Muscle layer of colon (tissue), 2 donors: ENCODE measurements at regions not wholly inside any gene's neighbourhood (a gene's known extent, or its start where the extent isn't known, plus 50 kb on each side); places are given as distances from the start of the nearest gene placed in this dataset.
A peak's percentile ranks its signal among the peaks of the same experiment; 100 is the strongest.

ENCODE experiments used
- H3K27ac ChIP-seq: one replicate; pipeline ENCODE4 v1.7.0; 2013; ENCODE audit warnings: low read depth, mild to moderate bottlenecking, low read length, moderate library complexity
- H3K27me3 ChIP-seq, 2 donors: one replicate each; pipeline ENCODE4 v1.7.0; 2013; ENCODE audit warnings: low read length in 2 of 2, mild to moderate bottlenecking in 2 of 2; ENCODE audit not compliant: insufficient read depth in 2 of 2, control insufficient read depth in 1 of 2
- H3K36me3 ChIP-seq: one replicate; pipeline ENCODE4 v1.7.0; 2013; ENCODE audit warnings: mild to moderate bottlenecking, low read length; ENCODE audit not compliant: insufficient read depth
- H3K4me1 ChIP-seq: one replicate; pipeline ENCODE4 v1.7.0; 2013; ENCODE audit warnings: mild to moderate bottlenecking, low read length; ENCODE audit not compliant: insufficient read depth
- H3K4me3 ChIP-seq, 2 donors: one replicate each; pipeline ENCODE4 v1.7.0; 2013; ENCODE audit warnings: low read length in 2 of 2, low read depth in 1 of 2, mild to moderate bottlenecking in 1 of 2, moderate library complexity in 1 of 2
- H3K9ac ChIP-seq: one replicate; pipeline ENCODE4 v1.7.0; 2013; ENCODE audit warnings: low read length
- H3K9me3 ChIP-seq: one replicate; pipeline ENCODE4 v1.7.0; 2013; ENCODE audit warnings: mild to moderate bottlenecking, low read length
- donor health status: abdominal sarcoma.
- donor health status: Adenocarcinoma of cecum.

- Histone ChIP-seq H3K27me3 (no peaks in the 10 kb centered on the region), H3K27ac (no peak overlapping the region), H3K4me1 (peaks cover 6% of the 10 kb centered on the region), H3K9ac (no peak overlapping the region), H3K4me3 (no peak overlapping the region), H3K36me3 (no peaks in the 10 kb centered on the region), H3K9me3 (no peaks in the 10 kb centered on the region)
Observed at GRCh38 chr15:96888764-96889163, 558.3 kb downstream of the NR2F2 start.

GRCh38 chr15:96889734-96890480 is 559.4 kb downstream of the NR2F2 start:
- Histone ChIP-seq H3K4me3 (peak overlapping the region; percentile 47 to 67), H3K27ac (no peak overlapping the region), H3K27me3 (no peaks in the 10 kb centered on the region), H3K4me1 (peaks cover 6% of the 10 kb centered on the region), H3K36me3 (no peaks in the 10 kb centered on the region), H3K9me3 (no peaks in the 10 kb centered on the region), H3K9ac (peak overlapping the region; percentile 21)

GRCh38 chr15:96891046-96891445 is 560.5 kb downstream of the NR2F2 start:
- Histone ChIP-seq H3K4me1 (peaks cover 6% of the 10 kb centered on the region), H3K9me3 (no peaks in the 10 kb centered on the region), H3K27me3 (no peaks in the 10 kb centered on the region), H3K9ac (no peak overlapping the region), H3K27ac (no peak overlapping the region), H3K36me3 (no peaks in the 10 kb centered on the region), H3K4me3 (peak overlapping the region in 1 of 2 donors; percentile 6)

GRCh38 chr15:96893159-96893906 is 562.8 kb downstream of the NR2F2 start:
- Histone ChIP-seq H3K36me3 (no peaks in the 10 kb centered on the region), H3K9me3 (no peaks in the 10 kb centered on the region), H3K9ac (no peak overlapping the region), H3K4me3 (no peak overlapping the region), H3K27ac (no peak overlapping the region), H3K27me3 (no peaks in the 10 kb centered on the region), H3K4me1 (peaks cover 6% of the 10 kb centered on the region)

GRCh38 chr15:96894659-96895058 is 564.2 kb downstream of the NR2F2 start:
- Histone ChIP-seq H3K9ac (no peak overlapping the region), H3K9me3 (no peaks in the 10 kb centered on the region), H3K4me1 (peaks cover 6% of the 10 kb centered on the region), H3K27me3 (no peaks in the 10 kb centered on the region), H3K4me3 (no peak overlapping the region), H3K36me3 (no peaks in the 10 kb centered on the region), H3K27ac (no peak overlapping the region)

GRCh38 chr15:96896766-96897165 is 566.3 kb downstream of the NR2F2 start:
- H3K4me1 ChIP-seq, result no peaks in the 10 kb centered on the region
- H3K9ac ChIP-seq, result no peak overlapping the region
- no peaks in the 10 kb centered on the region for H3K36me3 ChIP-seq
- H3K9me3 ChIP-seq, result no peaks in the 10 kb centered on the region
- H3K4me3 ChIP-seq, result no peak overlapping the region
- no peak overlapping the region for H3K27ac ChIP-seq
- H3K27me3 ChIP-seq, result no peaks in the 10 kb centered on the region

- H3K27ac ChIP-seq, result no peak overlapping the region
Observed at GRCh38 chr15:96914081-96914480, 583.6 kb downstream of the NR2F2 start.

GRCh38 chr15:96916750-96917149 is 586.2 kb downstream of the NR2F2 start:
- Histone ChIP-seq H3K9ac (no peak overlapping the region), H3K36me3 (no peaks in the 10 kb centered on the region), H3K9me3 (no peaks in the 10 kb centered on the region), H3K4me3 (no peak overlapping the region), H3K27ac (no peak overlapping the region), H3K4me1 (no peaks in the 10 kb centered on the region), H3K27me3 (no peaks in the 10 kb centered on the region)

More at GRCh38 chr15:96914081-96914480, 583.6 kb downstream of the NR2F2 start:
- Histone ChIP-seq H3K27me3 (no peaks in the 10 kb centered on the region), H3K9me3 (no peaks in the 10 kb centered on the region), H3K4me3 (no peak overlapping the region), H3K4me1 (no peaks in the 10 kb centered on the region), H3K36me3 (no peaks in the 10 kb centered on the region), H3K9ac (no peak overlapping the region)

GRCh38 chr15:96924570-96924969 is 594.1 kb downstream of the NR2F2 start:
- no peak overlapping the region for H3K27ac ChIP-seq
- H3K27me3 ChIP-seq, result no peaks in the 10 kb centered on the region
- H3K9ac ChIP-seq, result no peak overlapping the region
- no peaks in the 10 kb centered on the region for H3K4me1 ChIP-seq
- no peaks in the 10 kb centered on the region for H3K36me3 ChIP-seq
- H3K4me3 ChIP-seq, result no peak overlapping the region
- H3K9me3 ChIP-seq, result no peaks in the 10 kb centered on the region

GRCh38 chr15:96947296-96948229 is 617.1 kb downstream of the NR2F2 start:
- Histone ChIP-seq H3K27ac (no peak overlapping the region), H3K27me3 (peaks cover 7 to 12% of the 10 kb centered on the region in 2 donors), H3K36me3 (no peaks in the 10 kb centered on the region), H3K4me1 (no peaks in the 10 kb centered on the region), H3K9ac (no peak overlapping the region), H3K4me3 (no peak overlapping the region), H3K9me3 (peaks cover 4% of the 10 kb centered on the region)

GRCh38 chr15:96948981-96949380 is 618.5 kb downstream of the NR2F2 start:
- Histone ChIP-seq H3K27ac (no peak overlapping the region), H3K4me3 (no peak overlapping the region), H3K9ac (no peak overlapping the region), H3K9me3 (peaks cover 4% of the 10 kb centered on the region), H3K4me1 (no peaks in the 10 kb centered on the region), H3K27me3 (peaks cover 7 to 12% of the 10 kb centered on the region in 2 donors), H3K36me3 (no peaks in the 10 kb centered on the region)
